Testis (tissue), 2 donors: ENCODE measurements at regions not wholly inside any gene's neighbourhood (a gene's known extent, or its start where the extent isn't known, plus 50 kb on each side); places are given as distances from the start of the nearest gene placed in this dataset.

Experiments
- DNase-seq: peaks from one replicate; pipeline ENCODE4 v3.0.0-alpha.2; 2019
- H3K27ac ChIP-seq, 2 donors: fragments of 200-600 bp; sonication (generic); one replicate each; pipeline ENCODE4 v1.5.1; 2019
- H3K27me3 ChIP-seq: fragments of 200-600 bp; sonication (generic); one replicate; pipeline ENCODE4 v1.5.1; 2019
- H3K36me3 ChIP-seq: fragments of 200-600 bp; sonication (generic); one replicate; pipeline ENCODE4 v1.5.1; 2017; ENCODE audit warnings: low read depth; ENCODE audit errors: missing control alignments
- H3K4me1 ChIP-seq: fragments of 200-600 bp; sonication (generic); one replicate; pipeline ENCODE4 v1.5.1; 2019
- H3K4me3 ChIP-seq, 2 donors: fragments of 200-600 bp; sonication (generic); one replicate each; pipeline ENCODE4 v1.5.1; 2017 to 2019
- H3K9me3 ChIP-seq: fragments of 200-600 bp; sonication (generic); one replicate; pipeline ENCODE4 v1.5.1; 2017
- CTCF ChIP-seq, 3 experiments: fragments of 450-650 bp in 2 of 3; fragments of 200-600 bp in 1 of 3; sonication (generic) in 1 of 3; IDR thresholded peaks; one replicate each; pipeline ENCODE4 v1.5.1; 2016 to 2019; ENCODE audit warnings: antibody characterized with exemption in 3 of 3, mild to moderate bottlenecking in 2 of 3, moderate library complexity in 1 of 3
- POLR2A ChIP-seq: fragments of 450-650 bp; IDR thresholded peaks from one replicate; pipeline ENCODE4 v1.6.1; 2017; ENCODE audit warnings: antibody characterized with exemption, mild to moderate bottlenecking, moderate library complexity
- WGBS, 2 donors: methylation state at CpG; one replicate each; pipeline ENCODE4 v1.1.5; 2018; 5-methylcytosine and 5-hydroxymethylcytosine counted together
- intact Hi-C: fragments of 100-400 bp; cut with DNase I; formaldehyde crosslinking; loops from one replicate; pipeline ENCODE4 v1.15.1; 2023; ENCODE audit warnings: low total_unique reads

- no peak overlapping the region for H3K4me3 ChIP-seq
- 86 to 91% methylated on average over 5 of the region's 5 CpGs for WGBS, 2 donors
- no peak for DNase-seq
- no peak for TF ChIP-seq CTCF (IDR thresholded peaks at IDR 0.05)
- no peak for TF ChIP-seq POLR2A
- no peaks in the 10 kb centered on the region for H3K9me3 ChIP-seq
- no peaks in the 10 kb centered on the region for H3K27me3 ChIP-seq
- H3K4me1 ChIP-seq, result no peaks in the 10 kb centered on the region
- H3K27ac ChIP-seq, result no peak overlapping the region
- no peaks in the 10 kb centered on the region for H3K36me3 ChIP-seq
- intact Hi-C loops, result no loop called here
These were observed 411.1 kb upstream of the GRIA1 start for GRCh38 chr5:153079396-153079795.

- 85 to 91% methylated on average over 6 of the region's 6 CpGs for WGBS, 2 donors
- intact Hi-C loops, result no loop called here
- no peak overlapping the region for H3K27ac ChIP-seq
- no peaks in the 10 kb centered on the region for H3K9me3 ChIP-seq
- H3K4me1 ChIP-seq, result no peaks in the 10 kb centered on the region
- no peaks in the 10 kb centered on the region for H3K36me3 ChIP-seq
- H3K27me3 ChIP-seq, result no peaks in the 10 kb centered on the region
- no peak overlapping the region for H3K4me3 ChIP-seq
- no peak for DNase-seq
- TF ChIP-seq CTCF (IDR thresholded peaks at IDR 0.05) (no peak), POLR2A (no peak)
These were observed 409.5 kb upstream of the GRIA1 start for GRCh38 chr5:153080940-153081339.

DNA sequence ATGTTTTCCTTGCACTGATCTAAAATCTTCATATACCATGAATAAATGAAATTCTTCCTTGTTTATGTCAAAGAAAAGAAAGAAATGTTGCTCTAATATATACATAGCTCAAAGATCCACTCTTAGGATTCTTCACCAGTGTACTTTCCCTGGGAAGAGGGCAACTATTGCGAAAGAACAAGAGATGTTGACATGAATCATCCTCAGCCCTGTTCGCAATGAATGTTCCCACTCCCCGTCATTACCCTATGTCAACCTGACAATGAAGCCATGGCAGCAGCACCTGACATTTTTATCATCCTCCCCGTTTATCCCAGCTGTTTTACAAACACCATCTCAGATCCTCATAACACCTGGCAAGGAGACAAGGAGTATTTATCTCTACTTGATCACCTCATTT, 409.1 kb upstream of the GRIA1 start:
- H3K4me3 ChIP-seq, result no peak overlapping the region
- no peaks in the 10 kb centered on the region for H3K4me1 ChIP-seq
- no peak for TF ChIP-seq CTCF (IDR thresholded peaks at IDR 0.05)
- TF ChIP-seq POLR2A, result no peak
- no peaks in the 10 kb centered on the region for H3K9me3 ChIP-seq
- no peaks in the 10 kb centered on the region for H3K36me3 ChIP-seq
- intact Hi-C loops, result no loop called here
- no peaks in the 10 kb centered on the region for H3K27me3 ChIP-seq
- WGBS, 2 donors, result 62 to 71% methylated on average over 4 of the region's 4 CpGs
- DNase-seq, result no peak
- no peak overlapping the region for H3K27ac ChIP-seq

DNA sequence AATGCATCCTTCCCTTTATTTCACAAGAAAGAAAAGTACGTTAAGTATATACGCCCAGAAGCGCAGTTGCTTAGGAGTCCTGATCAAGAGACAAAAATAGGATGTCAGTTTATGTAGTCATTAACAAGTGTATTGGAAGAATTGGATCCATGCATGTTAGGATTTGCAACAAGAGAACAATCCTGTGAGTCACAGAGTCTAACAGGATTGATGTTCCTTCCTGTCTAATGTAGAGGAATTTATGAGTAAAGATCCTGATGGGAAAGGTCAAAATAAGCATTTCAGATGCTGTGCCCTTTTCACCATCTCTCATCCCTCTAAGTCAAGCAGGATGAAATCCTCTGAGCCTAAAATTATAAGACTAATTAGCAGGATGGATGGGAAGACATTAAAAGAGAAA, 406.0 kb upstream of the GRIA1 start:
- no peaks in the 10 kb centered on the region for H3K4me1 ChIP-seq
- intact Hi-C loops, result no loop called here
- H3K4me3 ChIP-seq, result no peak overlapping the region
- 95 to 97% methylated on average over 3 of the region's 3 CpGs for WGBS, 2 donors
- DNase-seq, result no peak
- no peaks in the 10 kb centered on the region for H3K27me3 ChIP-seq
- no peak for TF ChIP-seq CTCF (IDR thresholded peaks at IDR 0.05)
- no peak for TF ChIP-seq POLR2A
- no peaks in the 10 kb centered on the region for H3K36me3 ChIP-seq
- H3K27ac ChIP-seq, result no peak overlapping the region
- H3K9me3 ChIP-seq, result no peaks in the 10 kb centered on the region

DNA sequence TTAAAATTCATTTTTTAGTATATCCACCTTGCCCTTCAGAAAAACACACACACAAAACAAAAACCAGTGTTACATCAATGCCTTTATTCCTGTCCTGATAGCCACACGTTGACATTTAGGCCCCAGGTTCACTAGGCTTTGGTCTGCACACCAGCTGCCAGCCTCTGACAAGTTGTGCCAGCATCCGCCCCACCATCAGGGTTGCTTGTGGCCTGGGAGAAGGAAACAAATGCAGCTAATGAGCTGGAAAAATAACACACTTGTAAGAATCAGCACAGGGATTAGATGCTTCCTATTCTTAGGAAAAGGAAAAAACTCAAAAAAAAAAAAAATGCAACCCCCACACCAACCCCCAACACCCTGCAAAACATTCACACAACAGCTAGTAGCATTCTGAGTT, 404.0 kb upstream of the GRIA1 start:
- DNase-seq, result no peak
- intact Hi-C loops, result no loop called here
- Histone ChIP-seq H3K36me3 (no peaks in the 10 kb centered on the region), H3K9me3 (no peaks in the 10 kb centered on the region), H3K27ac (no peak overlapping the region), H3K4me3 (no peak overlapping the region), H3K27me3 (no peaks in the 10 kb centered on the region), H3K4me1 (no peaks in the 10 kb centered on the region)
- TF ChIP-seq CTCF (IDR thresholded peaks at IDR 0.05) (no peak), POLR2A (no peak)
- WGBS, 2 donors, result 70 to 72% methylated on average over 2 of the region's 2 CpGs
